ENCODE measurements at regions not wholly inside any gene's neighbourhood (a gene's known extent, or its start where the extent isn't known, plus 50 kb on each side); places are given as distances from the start of the nearest gene placed in this dataset.

DNA sequence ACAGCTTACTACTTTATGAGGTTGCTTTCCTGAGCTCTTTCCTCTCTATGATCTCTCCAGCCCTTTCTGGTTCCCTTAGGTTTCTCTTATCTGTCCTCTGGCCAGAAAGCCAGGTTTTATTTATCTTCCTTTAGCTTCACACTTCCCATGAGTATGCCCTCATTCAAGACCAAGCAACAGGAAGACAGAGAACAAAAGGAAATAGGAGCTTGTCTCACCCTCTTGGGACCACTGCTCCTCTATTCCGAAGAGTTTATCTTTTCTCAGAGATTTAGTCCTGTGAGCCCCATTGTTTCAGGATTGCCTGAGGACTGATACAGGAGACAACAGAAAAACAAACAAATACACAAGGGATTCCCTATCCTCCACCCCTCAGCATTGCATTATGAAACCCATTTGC is 62.4 kb upstream of the CCDC179 start:
- TF ChIP-seq, protein P1, sequence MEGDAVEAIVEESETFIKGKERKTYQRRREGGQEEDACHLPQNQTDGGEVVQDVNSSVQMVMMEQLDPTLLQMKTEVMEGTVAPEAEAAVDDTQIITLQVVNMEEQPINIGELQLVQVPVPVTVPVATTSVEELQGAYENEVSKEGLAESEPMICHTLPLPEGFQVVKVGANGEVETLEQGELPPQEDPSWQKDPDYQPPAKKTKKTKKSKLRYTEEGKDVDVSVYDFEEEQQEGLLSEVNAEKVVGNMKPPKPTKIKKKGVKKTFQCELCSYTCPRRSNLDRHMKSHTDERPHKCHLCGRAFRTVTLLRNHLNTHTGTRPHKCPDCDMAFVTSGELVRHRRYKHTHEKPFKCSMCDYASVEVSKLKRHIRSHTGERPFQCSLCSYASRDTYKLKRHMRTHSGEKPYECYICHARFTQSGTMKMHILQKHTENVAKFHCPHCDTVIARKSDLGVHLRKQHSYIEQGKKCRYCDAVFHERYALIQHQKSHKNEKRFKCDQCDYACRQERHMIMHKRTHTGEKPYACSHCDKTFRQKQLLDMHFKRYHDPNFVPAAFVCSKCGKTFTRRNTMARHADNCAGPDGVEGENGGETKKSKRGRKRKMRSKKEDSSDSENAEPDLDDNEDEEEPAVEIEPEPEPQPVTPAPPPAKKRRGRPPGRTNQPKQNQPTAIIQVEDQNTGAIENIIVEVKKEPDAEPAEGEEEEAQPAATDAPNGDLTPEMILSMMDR (IDR thresholded peaks at IDR 0.05; ENCODE audit: insufficient read depth, low read depth, low read length): no peak
- TF ChIP-seq EZH2 (IDR thresholded peaks at IDR 0.05; ENCODE audit: insufficient read depth, low read length): no peak
